GM12878 (cell line): ENCODE measurements at regions not wholly inside any gene's neighbourhood (a gene's known extent, or its start where the extent isn't known, plus 50 kb on each side); places are given as distances from the start of the nearest gene placed in this dataset.

ENCODE experiments used
- ATAC-seq: fragments of 200-7000 bp; cut with Tn5 transposase; 3 replicates; pipeline ENCODE4 v1.9.1; 2020; ENCODE audit warnings: mild to moderate bottlenecking, moderate library complexity
- BruUV-seq: library from RNA; stranded (reverse); fragments of 400-500 nt; replicated peaks from 2 replicates; lab custom pipeline; 2021; lab: Mats Ljungman, UMichigan
- CTCF ChIA-PET: fragments of 300-600 bp; sonication (Branson Sonifier 250); formaldehyde crosslinking; extraction: SDS; loops from one replicate; lab custom pipeline; 2021; ENCODE audit warnings: inconsistent platforms; lab: Yijun Ruan, JAX
- POLR2A ChIA-PET: fragments of 350-600 bp; formaldehyde crosslinking; extraction: SDS; loops from one replicate; lab custom pipeline; 2021; ENCODE audit warnings: inconsistent platforms; lab: Charles Lee
- RAD21 ChIA-PET: fragments of 300-600 bp; sonication (Branson Sonifier 250); formaldehyde crosslinking; loops from one replicate; lab custom pipeline; 2023; ENCODE audit warnings: antibody characterized with exemption; ENCODE audit not compliant: unreplicated experiment; lab: Charles Lee
- SMC1A ChIA-PET: fragments of 300-600 bp; sonication (Branson Sonifier 250); formaldehyde crosslinking; loops from one replicate; lab custom pipeline; 2023; ENCODE audit not compliant: unreplicated experiment, uncharacterized antibody; lab: Charles Lee
- DNase-seq: peaks from one replicate; pipeline ENCODE4 v3.0.0-alpha.2; 2011; ENCODE audit warnings: low read depth, low spot score
- FAIRE-seq: peaks from 3 replicates; lab custom pipeline; 2011; peaks lifted over from hg19 to GRCh38; lab: Jason Lieb, UNC
- H2AFZ ChIP-seq: 2 replicates; pipeline ENCODE4 v1.6.0; 2011; ENCODE audit warnings: low read depth, low read length, control low read depth; ENCODE audit not compliant: control insufficient read depth
- H3K27ac ChIP-seq: 2 replicates; pipeline ENCODE4 v1.5.1; 2011; ENCODE audit warnings: control low read depth; ENCODE audit not compliant: control insufficient read depth, insufficient read depth
- H3K27me3 ChIP-seq, 2 experiments: replicated peaks in 1 of 2; 2 replicates each; pipeline versions ENCODE4 v1.6.0 to v1.6.1; 2011; ENCODE audit warnings: low read length in 1 of 2; ENCODE audit not compliant: control insufficient read depth in 2 of 2, insufficient read depth in 2 of 2
- H3K36me3 ChIP-seq, 2 experiments: 2 replicates each; pipeline ENCODE4 v1.5.1; 2011; ENCODE audit warnings: low read length in 1 of 2; ENCODE audit not compliant: control insufficient read depth in 2 of 2, insufficient read depth in 2 of 2
- H3K4me1 ChIP-seq: 2 replicates; pipeline ENCODE4 v1.6.1; 2011; ENCODE audit warnings: mild to moderate bottlenecking, low read length, moderate library complexity, mixed read lengths; ENCODE audit not compliant: control insufficient read depth, insufficient read depth
- H3K4me2 ChIP-seq: 2 replicates; pipeline ENCODE4 v1.6.0; 2011; ENCODE audit warnings: control low read depth; ENCODE audit not compliant: control insufficient read depth, insufficient read depth
- H3K4me3 ChIP-seq: fragments of 200-600 bp; sonication (generic); 2 replicates; pipeline ENCODE4 v1.5.1; 2016
- H3K79me2 ChIP-seq: 2 replicates; pipeline ENCODE4 v1.6.0; 2011; ENCODE audit warnings: low read length; ENCODE audit not compliant: control insufficient read depth, insufficient read depth
- H3K9ac ChIP-seq: 2 replicates; pipeline ENCODE4 v1.8.0; 2011; ENCODE audit warnings: low read length, control low read depth, mixed read lengths; ENCODE audit not compliant: control insufficient read depth, insufficient read depth
- H3K9me3 ChIP-seq: replicated peaks from 3 replicates; pipeline ENCODE4 v1.5.1; 2011; ENCODE audit warnings: mild to moderate bottlenecking, low read length; ENCODE audit not compliant: control insufficient read depth, insufficient read depth
- H4K20me1 ChIP-seq: 2 replicates; pipeline ENCODE4 v1.6.0; 2011; ENCODE audit not compliant: control insufficient read depth, insufficient read depth
- ESRRA ChIP-seq: IDR thresholded peaks from 2 replicates; pipeline ENCODE4 v1.6.1; 2012; ENCODE audit warnings: mild to moderate bottlenecking, low read length, improper control_type of control experiment
- MYB ChIP-seq: fragments of 150-350 bp; IDR thresholded peaks from 2 replicates; pipeline ENCODE4 v1.6.1; 2014; ENCODE audit warnings: mild to moderate bottlenecking, low read depth, low read length, borderline replicate concordance
- ZBED1 ChIP-seq: IDR thresholded peaks from 2 replicates; pipeline ENCODE4 v1.6.1; 2016; ENCODE audit warnings: borderline replicate concordance
- WGBS: methylation state at CpG from one replicate; pipeline ENCODE4 v1.1.6; 2016; ENCODE audit warnings: low lambda C conversion rate; ENCODE audit not compliant: insufficient replicate concordance, insufficient coverage; ENCODE audit errors: missing lambda C conversion rate; 5-methylcytosine and 5-hydroxymethylcytosine counted together
- in situ Hi-C: fragments of 300-500 bp; cut with MboI; formaldehyde crosslinking; loops from 9 replicates; pipeline ENCODE4 v1.14.3; 2018; ENCODE audit warnings: mixed read lengths
- intact Hi-C: fragments of 100-400 bp; cut with micrococcal nuclease; formaldehyde crosslinking; loops from one replicate; pipeline ENCODE4 v1.14.2; 2022; ENCODE audit not compliant: unreplicated experiment
- TF ChIP-seq, protein P1 (sequence below): IDR thresholded peaks from 2 replicates; pipeline ENCODE4 v1.6.1; 2011; ENCODE audit warnings: mild to moderate bottlenecking, low read depth, low read length, moderate library complexity; ENCODE audit not compliant: insufficient replicate concordance
- TF ChIP-seq, protein P2 (sequence below): fragments of 450-650 bp; IDR thresholded peaks from 2 replicates; pipeline ENCODE4 v1.6.1; 2017; ENCODE audit warnings: mild to moderate bottlenecking, moderate library complexity
- TF ChIP-seq, protein P3 (sequence below): fragments of 450-650 bp; formaldehyde crosslinking; IDR thresholded peaks from 2 replicates; pipeline ENCODE4 v1.4.0; 2022; ENCODE audit warnings: mild to moderate bottlenecking, moderate library complexity

DNA sequence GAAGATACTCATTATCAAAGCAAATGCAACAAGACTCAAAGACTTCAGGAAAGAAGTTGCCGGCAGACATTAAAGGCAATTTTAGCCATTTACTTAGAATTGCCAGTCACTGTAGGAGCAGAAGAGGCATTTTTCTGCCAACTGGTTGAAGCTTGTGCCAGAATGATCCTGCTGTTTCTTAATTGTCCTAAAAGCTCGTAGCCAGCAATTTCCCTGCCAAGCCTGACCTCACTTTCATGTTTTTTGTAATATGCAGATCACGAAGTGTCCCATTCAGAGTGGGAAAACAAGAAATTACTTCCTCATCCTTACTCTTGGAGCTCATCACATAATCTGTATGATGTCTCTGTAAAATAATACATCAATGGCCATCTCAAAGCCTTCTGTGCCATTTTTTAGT lies 130.9 kb upstream of the ANKRD1 start:
- H2AFZ ChIP-seq: no peak overlapping the region
- no peaks in the 10 kb centered on the region for H3K36me3 ChIP-seq
- BruUV-seq: no TSS peak
- ChIA-PET SMC1A (interaction anchor here (0.9 kb wide), 1 partner anchor 37 kb away, joined by 3 read pairs; no protein-coding TSS in a partner anchor), CTCF (interaction anchor here (0.8 to 1.2 kb wide), 2 partner anchors 37 to 157 kb away, joined by 3 to 4 read pairs; no protein-coding TSS in a partner anchor), POLR2A (no interaction called here), RAD21 (no interaction called here)
- peaks cover 2% of the 10 kb centered on the region; the same call in 1 of the 2 replicates for H3K4me1 ChIP-seq
- WGBS: 36% methylated on average over 3 of the region's 3 CpGs
- H3K27ac ChIP-seq: no peak overlapping the region
- no peaks in the 10 kb centered on the region for H3K79me2 ChIP-seq
- no peak overlapping the region for H3K4me3 ChIP-seq
- H4K20me1 ChIP-seq: no peaks in the 10 kb centered on the region
- FAIRE-seq (no peak), DNase-seq (no peak), ATAC-seq (no peak)
- H3K9me3 ChIP-seq: no peaks in the 10 kb centered on the region
- H3K9ac ChIP-seq: no peak overlapping the region
- in situ Hi-C loops: no loop called here
- H3K27me3 ChIP-seq: no peaks in the 10 kb centered on the region
- TF ChIP-seq, protein P1, sequence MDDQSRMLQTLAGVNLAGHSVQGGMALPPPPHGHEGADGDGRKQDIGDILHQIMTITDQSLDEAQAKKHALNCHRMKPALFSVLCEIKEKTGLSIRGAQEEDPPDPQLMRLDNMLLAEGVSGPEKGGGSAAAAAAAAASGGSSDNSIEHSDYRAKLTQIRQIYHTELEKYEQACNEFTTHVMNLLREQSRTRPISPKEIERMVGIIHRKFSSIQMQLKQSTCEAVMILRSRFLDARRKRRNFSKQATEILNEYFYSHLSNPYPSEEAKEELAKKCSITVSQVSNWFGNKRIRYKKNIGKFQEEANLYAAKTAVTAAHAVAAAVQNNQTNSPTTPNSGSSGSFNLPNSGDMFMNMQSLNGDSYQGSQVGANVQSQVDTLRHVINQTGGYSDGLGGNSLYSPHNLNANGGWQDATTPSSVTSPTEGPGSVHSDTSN: no peak
- TF ChIP-seq ESRRA (no peak), ZBED1 (no peak), MYB (no peak)
- TF ChIP-seq, protein P2, sequence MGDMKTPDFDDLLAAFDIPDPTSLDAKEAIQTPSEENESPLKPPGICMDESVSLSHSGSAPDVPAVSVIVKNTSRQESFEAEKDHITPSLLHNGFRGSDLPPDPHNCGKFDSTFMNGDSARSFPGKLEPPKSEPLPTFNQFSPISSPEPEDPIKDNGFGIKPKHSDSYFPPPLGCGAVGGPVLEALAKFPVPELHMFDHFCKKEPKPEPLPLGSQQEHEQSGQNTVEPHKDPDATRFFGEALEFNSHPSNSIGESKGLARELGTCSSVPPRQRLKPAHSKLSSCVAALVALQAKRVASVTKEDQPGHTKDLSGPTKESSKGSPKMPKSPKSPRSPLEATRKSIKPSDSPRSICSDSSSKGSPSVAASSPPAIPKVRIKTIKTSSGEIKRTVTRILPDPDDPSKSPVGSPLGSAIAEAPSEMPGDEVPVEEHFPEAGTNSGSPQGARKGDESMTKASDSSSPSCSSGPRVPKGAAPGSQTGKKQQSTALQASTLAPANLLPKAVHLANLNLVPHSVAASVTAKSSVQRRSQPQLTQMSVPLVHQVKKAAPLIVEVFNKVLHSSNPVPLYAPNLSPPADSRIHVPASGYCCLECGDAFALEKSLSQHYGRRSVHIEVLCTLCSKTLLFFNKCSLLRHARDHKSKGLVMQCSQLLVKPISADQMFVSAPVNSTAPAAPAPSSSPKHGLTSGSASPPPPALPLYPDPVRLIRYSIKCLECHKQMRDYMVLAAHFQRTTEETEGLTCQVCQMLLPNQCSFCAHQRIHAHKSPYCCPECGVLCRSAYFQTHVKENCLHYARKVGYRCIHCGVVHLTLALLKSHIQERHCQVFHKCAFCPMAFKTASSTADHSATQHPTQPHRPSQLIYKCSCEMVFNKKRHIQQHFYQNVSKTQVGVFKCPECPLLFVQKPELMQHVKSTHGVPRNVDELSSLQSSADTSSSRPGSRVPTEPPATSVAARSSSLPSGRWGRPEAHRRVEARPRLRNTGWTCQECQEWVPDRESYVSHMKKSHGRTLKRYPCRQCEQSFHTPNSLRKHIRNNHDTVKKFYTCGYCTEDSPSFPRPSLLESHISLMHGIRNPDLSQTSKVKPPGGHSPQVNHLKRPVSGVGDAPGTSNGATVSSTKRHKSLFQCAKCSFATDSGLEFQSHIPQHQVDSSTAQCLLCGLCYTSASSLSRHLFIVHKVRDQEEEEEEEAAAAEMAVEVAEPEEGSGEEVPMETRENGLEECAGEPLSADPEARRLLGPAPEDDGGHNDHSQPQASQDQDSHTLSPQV: no peak
- TF ChIP-seq, protein P3, sequence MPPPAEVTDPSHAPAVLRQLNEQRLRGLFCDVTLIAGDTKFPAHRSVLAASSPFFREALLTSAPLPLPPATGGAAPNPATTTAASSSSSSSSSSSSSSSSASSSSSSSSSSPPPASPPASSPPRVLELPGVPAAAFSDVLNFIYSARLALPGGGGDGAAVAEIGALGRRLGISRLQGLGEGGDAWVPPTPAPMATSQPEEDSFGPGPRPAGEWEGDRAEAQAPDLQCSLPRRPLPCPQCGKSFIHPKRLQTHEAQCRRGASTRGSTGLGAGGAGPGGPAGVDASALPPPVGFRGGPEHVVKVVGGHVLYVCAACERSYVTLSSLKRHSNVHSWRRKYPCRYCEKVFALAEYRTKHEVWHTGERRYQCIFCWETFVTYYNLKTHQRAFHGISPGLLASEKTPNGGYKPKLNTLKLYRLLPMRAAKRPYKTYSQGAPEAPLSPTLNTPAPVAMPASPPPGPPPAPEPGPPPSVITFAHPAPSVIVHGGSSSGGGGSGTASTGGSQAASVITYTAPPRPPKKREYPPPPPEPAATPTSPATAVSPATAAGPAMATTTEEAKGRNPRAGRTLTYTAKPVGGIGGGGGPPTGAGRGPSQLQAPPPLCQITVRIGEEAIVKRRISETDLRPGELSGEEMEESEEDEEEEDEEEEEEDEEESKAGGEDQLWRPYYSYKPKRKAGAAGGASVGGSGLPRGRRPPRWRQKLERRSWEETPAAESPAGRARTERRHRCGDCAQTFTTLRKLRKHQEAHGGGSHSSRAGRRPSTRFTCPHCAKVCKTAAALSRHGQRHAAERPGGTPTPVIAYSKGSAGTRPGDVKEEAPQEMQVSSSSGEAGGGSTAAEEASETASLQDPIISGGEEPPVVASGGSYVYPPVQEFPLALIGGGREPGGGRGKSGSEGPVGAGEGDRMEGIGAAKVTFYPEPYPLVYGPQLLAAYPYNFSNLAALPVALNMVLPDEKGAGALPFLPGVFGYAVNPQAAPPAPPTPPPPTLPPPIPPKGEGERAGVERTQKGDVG (CRISPR knock-in tag): no peak
- H3K4me2 ChIP-seq: no peak overlapping the region
- intact Hi-C loops: no loop called here
